ENCODE measurements at regions not wholly inside any gene's neighbourhood (a gene's known extent, or its start where the extent isn't known, plus 50 kb on each side); places are given as distances from the start of the nearest gene placed in this dataset.

- TF ChIP-seq, protein P1, sequence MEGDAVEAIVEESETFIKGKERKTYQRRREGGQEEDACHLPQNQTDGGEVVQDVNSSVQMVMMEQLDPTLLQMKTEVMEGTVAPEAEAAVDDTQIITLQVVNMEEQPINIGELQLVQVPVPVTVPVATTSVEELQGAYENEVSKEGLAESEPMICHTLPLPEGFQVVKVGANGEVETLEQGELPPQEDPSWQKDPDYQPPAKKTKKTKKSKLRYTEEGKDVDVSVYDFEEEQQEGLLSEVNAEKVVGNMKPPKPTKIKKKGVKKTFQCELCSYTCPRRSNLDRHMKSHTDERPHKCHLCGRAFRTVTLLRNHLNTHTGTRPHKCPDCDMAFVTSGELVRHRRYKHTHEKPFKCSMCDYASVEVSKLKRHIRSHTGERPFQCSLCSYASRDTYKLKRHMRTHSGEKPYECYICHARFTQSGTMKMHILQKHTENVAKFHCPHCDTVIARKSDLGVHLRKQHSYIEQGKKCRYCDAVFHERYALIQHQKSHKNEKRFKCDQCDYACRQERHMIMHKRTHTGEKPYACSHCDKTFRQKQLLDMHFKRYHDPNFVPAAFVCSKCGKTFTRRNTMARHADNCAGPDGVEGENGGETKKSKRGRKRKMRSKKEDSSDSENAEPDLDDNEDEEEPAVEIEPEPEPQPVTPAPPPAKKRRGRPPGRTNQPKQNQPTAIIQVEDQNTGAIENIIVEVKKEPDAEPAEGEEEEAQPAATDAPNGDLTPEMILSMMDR (IDR thresholded peaks at IDR 0.05; ENCODE audit: borderline replicate concordance, control extremely low read depth, extremely low read depth, insufficient read depth, missing control alignments), result no peak
- in situ Hi-C loops (cut with MboI; ENCODE audit: low sequenced_read_pairs, unreplicated experiment), result no loop called here
- no peak for DNase-seq (ENCODE audit: low spot score)
Measured at GRCh38 chr1:55426156-55426555, 211.0 kb upstream of the USP24 start.

DNA sequence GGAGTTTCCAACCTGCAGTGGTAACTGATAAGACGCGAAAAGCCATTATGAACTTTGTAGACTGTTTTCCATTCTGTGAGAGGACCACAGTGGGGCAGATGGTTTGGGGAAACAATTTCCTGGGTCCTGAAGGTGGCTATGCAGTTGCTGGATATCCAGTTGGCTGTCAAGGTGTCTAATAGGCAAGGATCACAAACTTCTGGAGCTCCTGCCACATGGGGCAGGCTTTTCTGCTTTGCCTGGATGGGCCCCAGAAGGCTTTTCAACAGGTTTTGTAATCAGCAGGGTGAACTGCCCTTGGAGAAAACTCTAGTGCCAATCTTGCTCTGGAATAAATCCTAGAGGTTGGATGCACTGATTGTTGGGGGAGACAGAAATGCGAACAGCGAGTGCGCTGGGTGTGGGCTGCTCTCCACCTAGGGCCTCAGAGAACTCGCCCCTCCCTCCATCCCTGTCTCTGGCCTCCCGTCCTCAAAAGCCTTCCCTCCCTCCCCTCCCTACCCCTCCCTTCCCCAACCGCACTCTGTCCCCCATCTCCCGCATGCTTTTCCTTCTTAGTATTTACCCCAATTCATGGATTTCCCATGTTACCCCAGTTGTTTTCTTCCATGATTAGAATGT lies 210.3 kb upstream of the USP24 start:
- in situ Hi-C loops (cut with MboI; ENCODE audit: low sequenced_read_pairs, unreplicated experiment), result no loop called here
- no peak for DNase-seq (ENCODE audit: low spot score)
- TF ChIP-seq, protein P1 (IDR thresholded peaks at IDR 0.05; ENCODE audit: borderline replicate concordance, control extremely low read depth, extremely low read depth, insufficient read depth, missing control alignments), result no peak

DNA sequence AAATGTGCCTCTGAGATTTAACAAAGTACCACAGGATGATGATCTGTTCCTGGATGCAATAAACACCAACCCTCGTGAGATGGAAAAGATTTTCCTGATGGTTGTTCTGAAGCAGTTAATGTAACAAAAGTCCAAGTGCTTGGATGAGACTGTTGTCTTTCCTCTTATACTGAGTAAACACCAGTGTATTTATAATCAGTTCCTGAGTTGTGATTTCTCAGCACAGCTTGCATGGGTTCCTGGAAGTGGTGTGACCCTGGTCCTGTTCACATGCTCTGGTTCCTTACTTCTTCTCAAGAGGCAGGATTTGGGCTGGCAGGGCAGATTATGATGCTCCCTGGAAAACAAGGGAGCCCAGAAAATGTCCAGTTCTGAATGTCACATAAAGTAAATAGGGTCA lies 208.2 kb upstream of the USP24 start:
- DNase-seq (ENCODE audit: low spot score), result no peak
- TF ChIP-seq, protein P1 (IDR thresholded peaks at IDR 0.05; ENCODE audit: borderline replicate concordance, control extremely low read depth, extremely low read depth, insufficient read depth, missing control alignments), result no peak
- in situ Hi-C loops (cut with MboI; ENCODE audit: low sequenced_read_pairs, unreplicated experiment), result no loop called here

- in situ Hi-C loops (cut with MboI; ENCODE audit: low sequenced_read_pairs, unreplicated experiment), result no loop called here
- DNase-seq (ENCODE audit: low spot score), result no peak
- TF ChIP-seq, protein P1 (IDR thresholded peaks at IDR 0.05; ENCODE audit: borderline replicate concordance, control extremely low read depth, extremely low read depth, insufficient read depth, missing control alignments), result no peak
Measured at GRCh38 chr1:55420929-55421716, 206.0 kb upstream of the USP24 start.

DNA sequence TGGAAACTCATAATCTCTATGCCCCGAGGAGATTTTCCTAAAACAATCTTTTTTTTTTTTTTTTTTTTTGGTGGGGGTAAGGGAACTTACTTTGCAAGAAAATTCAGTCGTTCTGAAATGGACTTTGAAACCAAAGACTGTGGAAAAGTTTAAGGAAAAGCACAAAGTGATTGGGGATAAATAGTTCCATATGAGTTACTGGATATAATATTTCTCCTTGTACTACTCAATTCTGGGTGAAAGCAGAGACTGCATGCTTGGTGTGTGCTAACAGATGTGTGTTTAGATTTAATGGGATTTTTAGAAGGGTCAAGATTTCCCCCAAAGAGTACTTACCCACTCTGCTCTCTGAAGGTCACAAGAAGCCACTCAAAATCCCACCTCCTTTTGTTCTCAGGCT lies 204.9 kb upstream of the USP24 start:
- TF ChIP-seq, protein P1 (IDR thresholded peaks at IDR 0.05; ENCODE audit: borderline replicate concordance, control extremely low read depth, extremely low read depth, insufficient read depth, missing control alignments), result no peak
- in situ Hi-C loops (cut with MboI; ENCODE audit: low sequenced_read_pairs, unreplicated experiment), result no loop called here
- DNase-seq (ENCODE audit: low spot score), result no peak

- in situ Hi-C loops (cut with MboI; ENCODE audit: low sequenced_read_pairs, unreplicated experiment), result no loop called here
- no peak for DNase-seq (ENCODE audit: low spot score)
- TF ChIP-seq, protein P1 (IDR thresholded peaks at IDR 0.05; ENCODE audit: borderline replicate concordance, control extremely low read depth, extremely low read depth, insufficient read depth, missing control alignments), result no peak
Measured at GRCh38 chr1:55418208-55419000, 203.2 kb upstream of the USP24 start.

All from GM13976 (cell line).